ENCODE measurements at regions not wholly inside any gene's neighbourhood (a gene's known extent, or its start where the extent isn't known, plus 50 kb on each side); places are given as distances from the start of the nearest gene placed in this dataset.

GRCh38 chr15:91498046-91498748 is 355.3 kb upstream of the SLCO3A1 start:
- no peaks in the 10 kb centered on the region for H3F3A ChIP-seq (ENCODE audit: insufficient read depth)
- no peaks in the 10 kb centered on the region for H3K9me2 ChIP-seq (replicated peaks; ENCODE audit: insufficient read depth, low read length)

GRCh38 chr15:91498749-91499062 is 354.8 kb upstream of the SLCO3A1 start:
- Histone ChIP-seq H3K9me2 (replicated peaks; ENCODE audit: insufficient read depth, low read length) (no peaks in the 10 kb centered on the region), H3K79me2 (ENCODE audit: insufficient read depth, low read length) (no peaks in the 10 kb centered on the region), H3K9me3 (ENCODE audit: insufficient read depth, low read length) (no peaks in the 10 kb centered on the region), H3K9ac (ENCODE audit: low read length) (no peak overlapping the region), H3K36me3 (ENCODE audit: low read length) (no peaks in the 10 kb centered on the region), H3K27ac (ENCODE audit: low read depth, low read length) (no peak overlapping the region), H3K27me3 (ENCODE audit: low read length) (no peaks in the 10 kb centered on the region), H4K20me1 (ENCODE audit: low read depth, low read length) (no peaks in the 10 kb centered on the region), H3F3A (ENCODE audit: insufficient read depth) (no peaks in the 10 kb centered on the region), H3K4me3 (ENCODE audit: insufficient read depth, low read length, poor library complexity, severe bottlenecking) (no peak overlapping the region), H3K4me2 (ENCODE audit: low read depth, low read length, poor library complexity, severe bottlenecking) (no peak overlapping the region), H2AFZ (ENCODE audit: low read depth, low read length, severe bottlenecking) (no peak overlapping the region)
- TF ChIP-seq CTCF (IDR thresholded peaks at IDR 0.05; ENCODE audit: insufficient read depth, low read length, poor library complexity, severe bottlenecking) (no peak), EZH2phosphoT487 (conservative IDR thresholded peaks at IDR 0.05; ENCODE audit: low read length) (no peak)

More at GRCh38 chr15:91498046-91498748, 355.3 kb upstream of the SLCO3A1 start:
- Histone ChIP-seq H3K27ac (ENCODE audit: low read depth, low read length) (no peak overlapping the region), H3K4me3 (ENCODE audit: insufficient read depth, low read length, poor library complexity, severe bottlenecking) (no peak overlapping the region), H4K20me1 (ENCODE audit: low read depth, low read length) (no peaks in the 10 kb centered on the region), H2AFZ (ENCODE audit: low read depth, low read length, severe bottlenecking) (no peak overlapping the region), H3K9me3 (ENCODE audit: insufficient read depth, low read length) (no peaks in the 10 kb centered on the region), H3K4me2 (ENCODE audit: low read depth, low read length, poor library complexity, severe bottlenecking) (no peak overlapping the region), H3K27me3 (ENCODE audit: low read length) (no peaks in the 10 kb centered on the region), H3K9ac (ENCODE audit: low read length) (no peak overlapping the region), H3K79me2 (ENCODE audit: insufficient read depth, low read length) (no peaks in the 10 kb centered on the region), H3K36me3 (ENCODE audit: low read length) (no peaks in the 10 kb centered on the region)
- TF ChIP-seq CTCF (IDR thresholded peaks at IDR 0.05; ENCODE audit: insufficient read depth, low read length, poor library complexity, severe bottlenecking) = no peak
- no peak for TF ChIP-seq EZH2phosphoT487 (conservative IDR thresholded peaks at IDR 0.05; ENCODE audit: low read length)

- Histone ChIP-seq H3K79me2 (ENCODE audit: insufficient read depth, low read length) (no peaks in the 10 kb centered on the region), H3K9me3 (ENCODE audit: insufficient read depth, low read length) (no peaks in the 10 kb centered on the region), H3K9ac (ENCODE audit: low read length) (no peak overlapping the region), H3K4me2 (ENCODE audit: low read depth, low read length, poor library complexity, severe bottlenecking) (no peak overlapping the region), H2AFZ (ENCODE audit: low read depth, low read length, severe bottlenecking) (no peak overlapping the region), H3K27ac (ENCODE audit: low read depth, low read length) (no peak overlapping the region), H3K9me2 (replicated peaks; ENCODE audit: insufficient read depth, low read length) (no peaks in the 10 kb centered on the region), H3K4me3 (ENCODE audit: insufficient read depth, low read length, poor library complexity, severe bottlenecking) (no peak overlapping the region), H4K20me1 (ENCODE audit: low read depth, low read length) (no peaks in the 10 kb centered on the region), H3K27me3 (ENCODE audit: low read length) (no peaks in the 10 kb centered on the region), H3K36me3 (ENCODE audit: low read length) (no peaks in the 10 kb centered on the region), H3F3A (ENCODE audit: insufficient read depth) (no peaks in the 10 kb centered on the region)
- TF ChIP-seq CTCF (IDR thresholded peaks at IDR 0.05; ENCODE audit: insufficient read depth, low read length, poor library complexity, severe bottlenecking) = no peak
- TF ChIP-seq EZH2phosphoT487 (conservative IDR thresholded peaks at IDR 0.05; ENCODE audit: low read length) = no peak
These were observed 353.6 kb upstream of the SLCO3A1 start for GRCh38 chr15:91499774-91500383.

Data from SU-DHL-6 (cell line).